Activated naive CD4-positive, alpha-beta T cell treated with anti-CD3 and anti-CD28 coated beads, Interleukin-2, amount 10 ng/mL, durations not matched to agents 7 days and 5 days (primary cell): ENCODE measurements at regions not wholly inside any gene's neighbourhood (a gene's known extent, or its start where the extent isn't known, plus 50 kb on each side); places are given as distances from the start of the nearest gene placed in this dataset.

Source experiments
- CTCF ChIA-PET: fragments of 350-600 bp; sonication (Branson Sonifier 250); formaldehyde crosslinking; loops from one replicate; lab custom pipeline; 2021; ENCODE audit warnings: antibody characterized with exemption; lab: Charles Lee
- DNase-seq: peaks from one replicate; pipeline ENCODE4 v3.0.0-alpha.2; 2020
- H3K27ac Mint-ChIP-seq: one replicate; pipeline ENCODE4 v1.8.0; 2021; ENCODE audit warnings: mild to moderate bottlenecking, moderate library complexity, mixed read lengths
- H3K27me3 Mint-ChIP-seq: one replicate; pipeline ENCODE4 v1.8.0; 2021; ENCODE audit warnings: mild to moderate bottlenecking, mixed read lengths
- H3K36me3 Mint-ChIP-seq: one replicate; pipeline ENCODE4 v1.8.0; 2021; ENCODE audit warnings: mixed read lengths
- H3K4me1 Mint-ChIP-seq: one replicate; pipeline ENCODE4 v1.8.0; 2021; ENCODE audit warnings: mixed read lengths
- H3K4me3 Mint-ChIP-seq: one replicate; pipeline ENCODE4 v1.8.0; 2021; ENCODE audit warnings: mild to moderate bottlenecking, moderate library complexity, mixed read lengths
- H3K9me3 Mint-ChIP-seq: one replicate; pipeline ENCODE4 v1.8.0; 2021; ENCODE audit warnings: mixed read lengths

- no peaks in the 10 kb centered on the region for H3K4me1 Mint-ChIP-seq
- peaks cover 3% of the 10 kb centered on the region for H3K9me3 Mint-ChIP-seq
- H3K27ac Mint-ChIP-seq = no peak overlapping the region
- no peaks in the 10 kb centered on the region for H3K36me3 Mint-ChIP-seq
- DNase-seq = no peak
- H3K4me3 Mint-ChIP-seq = no peak overlapping the region
- H3K27me3 Mint-ChIP-seq = no peaks in the 10 kb centered on the region
- CTCF ChIA-PET = no interaction called here
These were observed 120.3 kb upstream of the CADPS start for GRCh38 chr3:62995530-62995929.

- H3K27ac Mint-ChIP-seq = no peak overlapping the region
- DNase-seq = no peak
- CTCF ChIA-PET = no interaction called here
- H3K9me3 Mint-ChIP-seq = peaks cover 3% of the 10 kb centered on the region
- H3K4me3 Mint-ChIP-seq = no peak overlapping the region
- H3K27me3 Mint-ChIP-seq = no peaks in the 10 kb centered on the region
- no peaks in the 10 kb centered on the region for H3K4me1 Mint-ChIP-seq
- H3K36me3 Mint-ChIP-seq = no peaks in the 10 kb centered on the region
These were observed 122.2 kb upstream of the CADPS start for GRCh38 chr3:62997369-62997768.

GRCh38 chr3:62999158-62999557 is 123.9 kb upstream of the CADPS start:
- CTCF ChIA-PET = no interaction called here
- no peaks in the 10 kb centered on the region for H3K4me1 Mint-ChIP-seq
- DNase-seq = no peak
- H3K9me3 Mint-ChIP-seq = peaks cover 3% of the 10 kb centered on the region
- H3K4me3 Mint-ChIP-seq = no peak overlapping the region
- H3K27me3 Mint-ChIP-seq = no peaks in the 10 kb centered on the region
- no peak overlapping the region for H3K27ac Mint-ChIP-seq
- H3K36me3 Mint-ChIP-seq = no peaks in the 10 kb centered on the region

GRCh38 chr3:62999791-63000190 is 124.6 kb upstream of the CADPS start:
- Mint-ChIP-seq H3K9me3 (peaks cover 3% of the 10 kb centered on the region), H3K27me3 (no peaks in the 10 kb centered on the region), H3K36me3 (no peaks in the 10 kb centered on the region), H3K4me3 (no peak overlapping the region), H3K4me1 (no peaks in the 10 kb centered on the region), H3K27ac (no peak overlapping the region)
- DNase-seq = no peak
- CTCF ChIA-PET = no interaction called here

GRCh38 chr3:63004448-63004847 is 129.2 kb upstream of the CADPS start:
- no peaks in the 10 kb centered on the region for H3K36me3 Mint-ChIP-seq
- H3K4me3 Mint-ChIP-seq = no peak overlapping the region
- H3K9me3 Mint-ChIP-seq = no peaks in the 10 kb centered on the region
- CTCF ChIA-PET = interaction anchor here (0.6 kb wide), 1 partner anchor 464 kb away, joined by 5 read pairs; no protein-coding TSS in a partner anchor
- no peaks in the 10 kb centered on the region for H3K27me3 Mint-ChIP-seq
- H3K27ac Mint-ChIP-seq = no peak overlapping the region
- no peak for DNase-seq
- H3K4me1 Mint-ChIP-seq = no peaks in the 10 kb centered on the region

- no peak for DNase-seq
- Mint-ChIP-seq H3K27me3 (no peaks in the 10 kb centered on the region), H3K4me3 (no peak overlapping the region), H3K9me3 (peaks cover 2% of the 10 kb centered on the region), H3K4me1 (no peaks in the 10 kb centered on the region), H3K36me3 (no peaks in the 10 kb centered on the region), H3K27ac (no peak overlapping the region)
- CTCF ChIA-PET = no interaction called here
These were observed 140.5 kb upstream of the CADPS start for GRCh38 chr3:63015614-63016309.

- CTCF ChIA-PET = no interaction called here
- DNase-seq = no peak
- no peaks in the 10 kb centered on the region for H3K36me3 Mint-ChIP-seq
- no peak overlapping the region for H3K27ac Mint-ChIP-seq
- no peaks in the 10 kb centered on the region for H3K4me1 Mint-ChIP-seq
- H3K4me3 Mint-ChIP-seq = no peak overlapping the region
- H3K27me3 Mint-ChIP-seq = no peaks in the 10 kb centered on the region
- peaks cover 6% of the 10 kb centered on the region for H3K9me3 Mint-ChIP-seq
These were observed 146.9 kb upstream of the CADPS start for GRCh38 chr3:63022114-63022513.

GRCh38 chr3:63026722-63027121 is 151.5 kb upstream of the CADPS start:
- no peak for DNase-seq
- CTCF ChIA-PET = no interaction called here
- Mint-ChIP-seq H3K4me1 (no peaks in the 10 kb centered on the region), H3K36me3 (no peaks in the 10 kb centered on the region), H3K4me3 (no peak overlapping the region), H3K9me3 (peaks cover 4% of the 10 kb centered on the region), H3K27me3 (no peaks in the 10 kb centered on the region), H3K27ac (no peak overlapping the region)

- Mint-ChIP-seq H3K9me3 (peaks cover 4% of the 10 kb centered on the region), H3K27ac (no peak overlapping the region), H3K36me3 (no peaks in the 10 kb centered on the region), H3K4me1 (no peaks in the 10 kb centered on the region), H3K27me3 (no peaks in the 10 kb centered on the region), H3K4me3 (no peak overlapping the region)
- CTCF ChIA-PET = no interaction called here
- DNase-seq = no peak
These were observed 154.1 kb upstream of the CADPS start for GRCh38 chr3:63029326-63029725.

- CTCF ChIA-PET = no interaction called here
These were observed 154.7 kb upstream of the CADPS start for GRCh38 chr3:63029921-63030320.

GRCh38 chr3:63030666-63031065 is 155.4 kb upstream of the CADPS start:
- H3K27ac Mint-ChIP-seq = no peak overlapping the region
- peaks cover 3% of the 10 kb centered on the region for H3K9me3 Mint-ChIP-seq
- H3K36me3 Mint-ChIP-seq = no peaks in the 10 kb centered on the region
- H3K4me1 Mint-ChIP-seq = no peaks in the 10 kb centered on the region
- H3K4me3 Mint-ChIP-seq = no peak overlapping the region
- no peak for DNase-seq
- H3K27me3 Mint-ChIP-seq = no peaks in the 10 kb centered on the region
- CTCF ChIA-PET = no interaction called here

More at GRCh38 chr3:63029921-63030320, 154.7 kb upstream of the CADPS start:
- Mint-ChIP-seq H3K4me3 (no peak overlapping the region), H3K4me1 (no peaks in the 10 kb centered on the region), H3K27me3 (no peaks in the 10 kb centered on the region), H3K27ac (no peak overlapping the region), H3K36me3 (no peaks in the 10 kb centered on the region), H3K9me3 (peaks cover 4% of the 10 kb centered on the region)
- DNase-seq = no peak

- Mint-ChIP-seq H3K4me1 (no peaks in the 10 kb centered on the region), H3K9me3 (peaks cover 2% of the 10 kb centered on the region), H3K36me3 (no peaks in the 10 kb centered on the region), H3K4me3 (no peak overlapping the region), H3K27ac (no peak overlapping the region), H3K27me3 (no peaks in the 10 kb centered on the region)
- no peak for DNase-seq
- CTCF ChIA-PET = no interaction called here
These were observed 157.7 kb upstream of the CADPS start for GRCh38 chr3:63032881-63033280.

GRCh38 chr3:63034101-63034500 is 158.9 kb upstream of the CADPS start:
- no peaks in the 10 kb centered on the region for H3K27me3 Mint-ChIP-seq
- DNase-seq = no peak
- H3K27ac Mint-ChIP-seq = no peak overlapping the region
- H3K4me1 Mint-ChIP-seq = no peaks in the 10 kb centered on the region
- H3K4me3 Mint-ChIP-seq = no peak overlapping the region
- H3K9me3 Mint-ChIP-seq = peaks cover 3% of the 10 kb centered on the region
- CTCF ChIA-PET = no interaction called here
- no peaks in the 10 kb centered on the region for H3K36me3 Mint-ChIP-seq

- Mint-ChIP-seq H3K27me3 (no peaks in the 10 kb centered on the region), H3K4me3 (no peak overlapping the region), H3K4me1 (no peaks in the 10 kb centered on the region), H3K9me3 (peaks cover 5% of the 10 kb centered on the region), H3K27ac (no peak overlapping the region), H3K36me3 (no peaks in the 10 kb centered on the region)
- DNase-seq = no peak
- CTCF ChIA-PET = no interaction called here
These were observed 161.9 kb upstream of the CADPS start for GRCh38 chr3:63037116-63037515.

GRCh38 chr3:63042833-63043232 is 167.6 kb upstream of the CADPS start:
- Mint-ChIP-seq H3K4me1 (no peaks in the 10 kb centered on the region), H3K27me3 (no peaks in the 10 kb centered on the region), H3K36me3 (no peaks in the 10 kb centered on the region), H3K27ac (no peak overlapping the region), H3K9me3 (peaks cover 3% of the 10 kb centered on the region), H3K4me3 (no peak overlapping the region)
- CTCF ChIA-PET = no interaction called here
- DNase-seq = no peak
